Stomach (tissue), 4 donors: ENCODE measurements at regions not wholly inside any gene's neighbourhood (a gene's known extent, or its start where the extent isn't known, plus 50 kb on each side); places are given as distances from the start of the nearest gene placed in this dataset.

Experiments used
- CTCF ChIP-seq, 7 experiments: fragments of 450-650 bp in 4 of 7; fragments of 200-600 bp in 3 of 7; sonication (generic) in 3 of 7; IDR thresholded peaks; one replicate each; pipeline ENCODE4 v1.5.1; 2016 to 2019; ENCODE audit warnings: antibody characterized with exemption in 7 of 7, control low read depth in 2 of 7, mild to moderate bottlenecking in 1 of 7
- EP300 ChIP-seq: sonication (generic); formaldehyde crosslinking; IDR thresholded peaks from one replicate; pipeline ENCODE4 v1.6.1; 2017; ENCODE audit warnings: antibody characterized with exemption
- POLR2A ChIP-seq, 4 donors: fragments of 450-650 bp; IDR thresholded peaks; one replicate each; pipeline ENCODE4 v1.6.1; 2016; ENCODE audit warnings: antibody characterized with exemption in 4 of 4, control low read depth in 2 of 4, mild to moderate bottlenecking in 1 of 4, moderate library complexity in 1 of 4
- POLR2AphosphoS5 ChIP-seq, 3 donors: sonication (generic); formaldehyde crosslinking; IDR thresholded peaks; one replicate each; pipeline ENCODE4 v1.6.1; 2016; ENCODE audit warnings: antibody characterized with exemption in 3 of 3

- TF ChIP-seq EP300 (no peak), CTCF (IDR thresholded peaks at IDR 0.05) (no peak), POLR2A (IDR thresholded peaks at IDR 0.05) (no peak), POLR2AphosphoS5 (IDR thresholded peaks at IDR 0.05) (peak in 1 of 3 donors; percentile 64)
These were observed 215.8 kb downstream of the ZFP36L2 start for GRCh38 chr2:43010438-43011157.
